AG04449 (cell line): ENCODE measurements at regions not wholly inside any gene's neighbourhood (a gene's known extent, or its start where the extent isn't known, plus 50 kb on each side); places are given as distances from the start of the nearest gene placed in this dataset.

Source experiments
- CTCF ChIA-PET: fragments of 350-600 bp; formaldehyde crosslinking; extraction: SDS; loops from one replicate; lab custom pipeline; 2021; ENCODE audit warnings: antibody characterized with exemption; lab: Yijun Ruan, JAX
- POLR2A ChIA-PET: fragments of 400-600, 350-600 bp; formaldehyde crosslinking; extraction: SDS; loops from one replicate; lab custom pipeline; 2020; ENCODE audit warnings: antibody characterized with exemption, inconsistent platforms; lab: Yijun Ruan, JAX
- DNase-seq: peaks from one replicate; pipeline ENCODE4 v3.0.0-alpha.2; 2010; ENCODE audit warnings: low read depth, low spot score
- H3K4me3 ChIP-seq: 2 replicates; pipeline ENCODE4 v1.5.1; 2011; ENCODE audit warnings: low read depth, mild to moderate bottlenecking, control low read depth, low read length
- CTCF ChIP-seq: IDR thresholded peaks from one replicate; pipeline ENCODE4 v1.5.1; 2011; ENCODE audit warnings: mild to moderate bottlenecking, moderate library complexity, low read length, control low read depth, inconsistent platforms; ENCODE audit not compliant: insufficient read depth; ENCODE audit errors: missing control alignments

GRCh38 chr2:19439081-19439480 is 80.7 kb upstream of the OSR1 start:
- ChIA-PET CTCF (no interaction called here), POLR2A (no interaction called here)
- TF ChIP-seq CTCF = no peak
- no peak for DNase-seq
- H3K4me3 ChIP-seq = no peak overlapping the region

GRCh38 chr2:19435815-19436214 is 77.4 kb upstream of the OSR1 start:
- no peak for TF ChIP-seq CTCF
- no peak overlapping the region for H3K4me3 ChIP-seq
- ChIA-PET CTCF (interaction anchor here (1.2 kb wide), 1 partner anchor 7 kb away, joined by 3 read pairs; no protein-coding TSS in a partner anchor), POLR2A (no interaction called here)
- DNase-seq = no peak

- ChIA-PET POLR2A (no interaction called here), CTCF (interaction anchor here (1.2 kb wide), 1 partner anchor 9 kb away, joined by 3 read pairs; no protein-coding TSS in a partner anchor)
- H3K4me3 ChIP-seq = no peak overlapping the region
- TF ChIP-seq CTCF = no peak
- DNase-seq = no peak
These were observed 76.0 kb upstream of the OSR1 start for GRCh38 chr2:19434413-19434812.

- no peak overlapping the region for H3K4me3 ChIP-seq
- ChIA-PET CTCF (no interaction called here), POLR2A (no interaction called here)
- no peak for TF ChIP-seq CTCF
- DNase-seq = no peak
These were observed 68.5 kb upstream of the OSR1 start for GRCh38 chr2:19426941-19427340.

- TF ChIP-seq CTCF = no peak
- no peak for DNase-seq
- ChIA-PET POLR2A (no interaction called here), CTCF (no interaction called here)
- H3K4me3 ChIP-seq = no peak overlapping the region
These were observed 67.7 kb upstream of the OSR1 start for GRCh38 chr2:19426144-19426543.

GRCh38 chr2:19425419-19425818 is 67.0 kb upstream of the OSR1 start:
- no peak for DNase-seq
- CTCF ChIA-PET = no interaction called here
- TF ChIP-seq CTCF = no peak
- POLR2A ChIA-PET = no interaction called here
- no peak overlapping the region for H3K4me3 ChIP-seq
